Adrenal gland (tissue), 9 donors: ENCODE measurements at regions not wholly inside any gene's neighbourhood (a gene's known extent, or its start where the extent isn't known, plus 50 kb on each side); places are given as distances from the start of the nearest gene placed in this dataset.
"Not testable (repeated sequence)": the region's sequence is repeated elsewhere in the genome, so short reads cannot be mapped to it uniquely, and the experiment has no call there.

ENCODE experiments used
- DNase-seq, 7 donors: peaks; one replicate each; pipeline ENCODE4 v3.0.0-alpha.2; 2019 to 2020
- H3K27ac ChIP-seq, 5 donors: fragments of 200-600 bp; sonication (generic) in 4 of 5; 1 replicate in 3 of 5; 2 replicates in 2 of 5; pipeline versions ENCODE4 v1.5.1 to v1.8.0; 2016 to 2020; ENCODE audit warnings: mild to moderate bottlenecking in 1 of 5
- H3K27me3 ChIP-seq: fragments of 200-600 bp; 2 replicates; pipeline ENCODE4 v1.8.0; 2021
- H3K36me3 ChIP-seq, 2 donors: fragments of 200-600 bp; replicated peaks in 1 of 2; 1 replicate in 1 of 2; 2 replicates in 1 of 2; pipeline versions ENCODE4 v1.5.1 to v1.8.0; 2018 to 2022
- H3K4me1 ChIP-seq, 2 donors: fragments of 200-600 bp; replicated peaks in 1 of 2; 1 replicate in 1 of 2; 2 replicates in 1 of 2; pipeline versions ENCODE4 v1.5.1 to v1.8.0; 2018 to 2021
- H3K4me3 ChIP-seq, 4 donors: fragments of 200-600 bp; sonication (generic) in 3 of 4; one replicate each; pipeline ENCODE4 v1.5.1; 2016 to 2018
- H3K9me3 ChIP-seq, 3 donors: fragments of 200-600 bp; sonication (generic) in 1 of 3; replicated peaks in 1 of 3; 1 replicate in 2 of 3; 2 replicates in 1 of 3; pipeline versions ENCODE4 v1.5.1 to v1.8.0; 2016 to 2021
- POLR2A ChIP-seq, 2 donors: fragments of 450-650 bp; IDR thresholded peaks; one replicate each; pipeline ENCODE4 v1.6.1; 2017; ENCODE audit warnings: antibody characterized with exemption in 2 of 2, mild to moderate bottlenecking in 2 of 2, moderate library complexity in 1 of 2
- WGBS, 4 donors: extraction: QIAGEN DNeasy Blood & Tissue Kit in 2 of 4; methylation state at CpG; one replicate each; pipeline versions ENCODE4 v1.1.5 to v1.1.7; 2013 to 2017; 5-methylcytosine and 5-hydroxymethylcytosine counted together
- intact Hi-C, 2 donors: fragments of 100-400 bp; cut with DNase I; formaldehyde crosslinking; loops; one replicate each; pipeline versions ENCODE4 v1.14.1 to v1.15.0; 2022 to 2023
- TF ChIP-seq, protein P1 (sequence below), 6 experiments: fragments of 450-650 bp in 4 of 6; fragments of 200-600 bp in 2 of 6; sonication (generic) in 1 of 6; IDR thresholded peaks; 1 replicate in 5 of 6; 2 replicates in 1 of 6; pipeline versions ENCODE4 v1.5.1 to v1.8.0; 2016 to 2021; ENCODE audit warnings: antibody characterized with exemption in 6 of 6, mild to moderate bottlenecking in 2 of 6, moderate library complexity in 1 of 6
- donor health status: healthy with polysubstance abuse.
- donor health status: Bipolar disorder and iron deficiency.
- donor health status: DM: yes; HTN: yes; CAD: no.
- donor health status: DM: no; HTN: no; CAD: no.
- donor health status: DM: no; HTN: no; CAD: no.

DNA sequence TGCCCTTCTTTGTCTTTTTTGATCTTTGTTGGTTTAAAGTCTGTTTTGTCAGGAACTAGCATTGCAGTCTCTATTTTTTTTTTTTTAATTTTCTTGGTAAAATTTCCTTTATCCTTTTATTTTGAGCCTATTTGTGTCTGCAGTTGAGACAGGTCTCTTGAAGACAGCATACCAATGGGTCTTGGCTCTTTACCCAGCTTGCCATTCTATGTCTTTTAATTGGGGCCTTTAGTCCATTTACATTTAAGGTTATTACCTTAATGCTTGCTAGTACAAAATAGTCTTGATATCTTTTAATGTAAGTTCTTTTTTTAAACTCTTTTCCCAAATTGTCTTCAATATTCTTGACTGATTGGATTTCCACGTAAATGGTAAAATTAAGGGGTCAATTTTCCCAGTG is 398.3 kb upstream of the CHRM2 start:
- Histone ChIP-seq H3K36me3 (no peaks in the 10 kb centered on the region), H3K4me3 (no peak overlapping the region), H3K9me3 (peaks cover 0 to 5% (median 0%) of the 10 kb centered on the region in 3 donors), H3K4me1 (no peaks in the 10 kb centered on the region), H3K27ac (no peak overlapping the region), H3K27me3 (no peaks in the 10 kb centered on the region)
- TF ChIP-seq, protein P1, sequence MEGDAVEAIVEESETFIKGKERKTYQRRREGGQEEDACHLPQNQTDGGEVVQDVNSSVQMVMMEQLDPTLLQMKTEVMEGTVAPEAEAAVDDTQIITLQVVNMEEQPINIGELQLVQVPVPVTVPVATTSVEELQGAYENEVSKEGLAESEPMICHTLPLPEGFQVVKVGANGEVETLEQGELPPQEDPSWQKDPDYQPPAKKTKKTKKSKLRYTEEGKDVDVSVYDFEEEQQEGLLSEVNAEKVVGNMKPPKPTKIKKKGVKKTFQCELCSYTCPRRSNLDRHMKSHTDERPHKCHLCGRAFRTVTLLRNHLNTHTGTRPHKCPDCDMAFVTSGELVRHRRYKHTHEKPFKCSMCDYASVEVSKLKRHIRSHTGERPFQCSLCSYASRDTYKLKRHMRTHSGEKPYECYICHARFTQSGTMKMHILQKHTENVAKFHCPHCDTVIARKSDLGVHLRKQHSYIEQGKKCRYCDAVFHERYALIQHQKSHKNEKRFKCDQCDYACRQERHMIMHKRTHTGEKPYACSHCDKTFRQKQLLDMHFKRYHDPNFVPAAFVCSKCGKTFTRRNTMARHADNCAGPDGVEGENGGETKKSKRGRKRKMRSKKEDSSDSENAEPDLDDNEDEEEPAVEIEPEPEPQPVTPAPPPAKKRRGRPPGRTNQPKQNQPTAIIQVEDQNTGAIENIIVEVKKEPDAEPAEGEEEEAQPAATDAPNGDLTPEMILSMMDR (IDR thresholded peaks at IDR 0.05), result no peak
- no peak for TF ChIP-seq POLR2A (IDR thresholded peaks at IDR 0.05)
- no peak for DNase-seq
- intact Hi-C loops, result no loop called here
- WGBS, 4 donors, result 73 to 87% (median 80%) methylated on average over 1 of the region's 1 CpG

DNA sequence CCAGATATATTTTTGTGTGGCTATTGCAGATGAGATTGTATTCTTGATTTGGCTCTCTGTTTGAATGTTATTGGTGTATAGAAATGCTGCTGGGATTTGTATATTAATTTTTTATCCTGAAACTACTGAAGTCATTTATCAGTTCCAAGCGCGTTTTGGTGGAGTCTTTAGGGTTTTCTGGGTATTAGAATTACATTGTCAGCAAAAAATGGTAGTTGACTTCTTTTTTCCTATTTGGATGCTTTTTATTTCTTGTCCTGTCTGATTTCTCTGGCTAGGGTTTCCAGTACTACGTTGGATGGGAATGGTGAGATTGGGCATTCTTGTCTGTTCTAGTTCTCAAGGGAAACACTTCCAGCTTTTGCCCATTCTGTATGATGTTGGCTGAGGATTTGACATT is 415.5 kb upstream of the CHRM2 start:
- Histone ChIP-seq H3K27ac (no peak overlapping the region), H3K36me3 (no peaks in the 10 kb centered on the region), H3K9me3 (no peaks in the 10 kb centered on the region), H3K4me1 (no peaks in the 10 kb centered on the region), H3K27me3 (no peaks in the 10 kb centered on the region), H3K4me3 (no peak overlapping the region)
- TF ChIP-seq POLR2A (IDR thresholded peaks at IDR 0.05), result no peak
- TF ChIP-seq, protein P1 (IDR thresholded peaks at IDR 0.05), result no peak
- WGBS, 4 donors, result 82 to 88% (median 84%) methylated on average over 3 of the region's 3 CpGs
- no peak for DNase-seq
- intact Hi-C loops, result no loop called here

DNA sequence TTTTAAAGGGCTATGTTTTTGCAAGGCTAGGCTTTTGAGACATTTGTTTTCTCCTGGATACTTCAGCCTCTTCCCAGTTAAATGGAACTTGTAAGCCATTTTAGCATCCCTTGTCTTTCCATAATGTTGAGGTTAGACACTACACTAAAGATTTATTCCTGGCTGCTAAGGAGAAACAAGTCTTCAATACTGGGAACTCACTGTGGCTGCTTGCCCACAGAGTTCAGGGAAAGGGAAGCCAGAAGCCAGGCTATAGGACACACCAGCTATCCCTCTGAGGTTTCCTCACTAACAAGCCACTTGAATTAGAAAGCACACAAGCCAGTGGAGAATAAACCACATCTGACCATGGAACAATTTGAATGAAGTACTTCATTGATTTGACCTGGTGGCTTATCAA is 421.7 kb upstream of the CHRM2 start:
- Histone ChIP-seq H3K4me3 (no peak overlapping the region), H3K27me3 (no peaks in the 10 kb centered on the region), H3K36me3 (no peaks in the 10 kb centered on the region), H3K27ac (no peak overlapping the region), H3K9me3 (no peaks in the 10 kb centered on the region), H3K4me1 (no peaks in the 10 kb centered on the region)
- TF ChIP-seq, protein P1 (IDR thresholded peaks at IDR 0.05), result no peak
- no peak for TF ChIP-seq POLR2A (IDR thresholded peaks at IDR 0.05)
- intact Hi-C loops, result no loop called here
- no peak for DNase-seq

DNA sequence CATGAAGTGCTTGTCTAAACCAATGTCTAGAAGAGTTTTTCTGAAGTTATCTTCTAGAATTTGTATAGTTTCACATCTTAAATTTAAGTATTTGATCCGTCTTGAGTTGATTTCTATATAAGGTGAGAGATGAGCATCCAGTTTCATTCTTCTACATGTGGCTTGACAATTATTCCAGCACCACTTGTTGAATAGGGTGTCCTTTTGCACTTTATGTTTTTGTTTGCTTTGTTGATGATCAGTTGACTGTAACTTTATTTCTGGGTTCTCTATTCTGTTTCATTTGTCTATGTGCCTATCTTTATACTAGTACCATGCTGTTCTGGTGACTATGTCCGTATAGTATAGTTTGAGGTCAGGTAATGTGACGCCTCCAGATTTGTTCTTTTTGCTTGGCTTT is 426.6 kb upstream of the CHRM2 start:
- DNase-seq, result no peak
- intact Hi-C loops, result no loop called here
- H3K4me3 ChIP-seq, result no peak overlapping the region
- H3K27ac ChIP-seq, result no peak overlapping the region
- WGBS, 4 donors, result 68 to 84% (median 71%) methylated on average over 3 of the region's 3 CpGs
- TF ChIP-seq, protein P1 (IDR thresholded peaks at IDR 0.05), result no peak
- no peak for TF ChIP-seq POLR2A (IDR thresholded peaks at IDR 0.05)
- no peaks in the 10 kb centered on the region for H3K36me3 ChIP-seq
- no peaks in the 10 kb centered on the region for H3K27me3 ChIP-seq
- H3K9me3 ChIP-seq, result no peaks in the 10 kb centered on the region
- H3K4me1 ChIP-seq, result no peaks in the 10 kb centered on the region

DNA sequence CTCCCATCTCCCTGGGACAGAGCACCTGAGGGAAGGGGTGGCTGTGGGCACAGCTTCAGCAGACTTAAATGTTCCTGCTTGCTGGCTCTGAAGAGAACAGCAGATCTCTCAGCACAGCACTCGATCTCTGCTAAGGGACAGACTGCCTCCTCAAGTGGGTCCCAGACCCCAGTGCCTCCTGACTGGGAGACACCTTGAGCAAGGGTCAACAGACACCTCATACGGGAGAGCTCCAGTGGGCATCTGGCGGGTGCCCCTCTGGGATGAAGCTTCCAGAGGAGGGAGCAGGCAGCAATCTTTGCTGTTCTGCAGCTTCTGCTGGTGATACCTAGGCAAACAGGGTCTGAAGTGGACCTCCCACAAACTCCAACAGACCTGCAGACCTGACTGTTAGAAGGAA is 436.7 kb upstream of the CHRM2 start:
- H3K27ac ChIP-seq, H3K4me3 ChIP-seq, H3K4me1 ChIP-seq, intact Hi-C loops, DNase-seq, H3K9me3 ChIP-seq, H3K36me3 ChIP-seq, H3K27me3 ChIP-seq: not testable (repeated sequence)
- WGBS, 4 donors, result 52 to 83% (median 75%) methylated on average over 2 to 3 of the region's 3 CpGs
